Fibroblast of the conjunctiva (primary cell): ENCODE measurements at regions not wholly inside any gene's neighbourhood (a gene's known extent, or its start where the extent isn't known, plus 50 kb on each side); places are given as distances from the start of the nearest gene placed in this dataset.
"Not testable (repeated sequence)": the region's sequence is repeated elsewhere in the genome, so short reads cannot be mapped to it uniquely, and the experiment has no call there.

Source experiments
- DNase-seq: peaks from one replicate; pipeline ENCODE4 v3.0.0-alpha.2; 2010; ENCODE audit warnings: low read depth

DNA sequence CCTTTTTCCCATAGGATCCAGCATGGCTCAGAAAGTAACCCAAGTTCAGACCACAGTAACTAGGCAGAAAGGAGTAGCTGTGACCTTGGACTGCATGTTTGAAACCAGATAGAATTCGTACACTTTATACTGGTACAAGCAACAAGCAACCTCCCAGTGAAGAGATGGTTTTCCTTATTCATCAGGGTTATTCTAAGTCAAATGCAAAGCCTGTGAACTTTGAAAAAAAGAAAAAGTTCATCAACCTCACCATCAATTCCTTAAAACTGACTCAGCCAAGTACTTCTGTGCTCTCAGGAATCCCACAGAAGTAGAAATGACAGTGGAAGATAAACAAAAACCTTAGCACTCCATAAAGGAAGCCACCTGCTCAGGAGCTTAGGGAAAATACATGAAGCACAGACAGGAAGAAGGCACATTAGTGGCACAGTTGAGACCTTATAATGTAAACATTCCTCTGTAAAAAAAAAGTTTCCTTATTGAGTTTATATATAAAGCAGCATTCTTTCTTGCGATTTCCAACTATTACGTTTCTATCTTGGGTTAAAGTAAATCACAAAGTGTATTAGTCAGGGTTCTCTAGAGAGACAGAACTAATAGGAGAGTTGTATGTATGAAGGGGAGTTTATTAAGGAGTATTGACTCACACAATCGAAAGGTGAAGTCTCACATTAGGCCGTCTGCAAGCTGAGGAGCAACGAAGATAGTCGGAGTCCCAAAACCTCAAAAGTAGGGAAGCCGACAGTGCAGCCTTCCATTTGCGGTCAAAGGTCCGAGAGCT lies 398.4 kb downstream of the DAD1 start:
- no peak for DNase-seq

- DNase-seq = no peak
These were observed 399.1 kb downstream of the DAD1 start for GRCh38 chr14:22189881-22190280.

- DNase-seq = no peak
These were observed 400.7 kb downstream of the DAD1 start for GRCh38 chr14:22188318-22188717.

GRCh38 chr14:22185789-22186188 lies 403.2 kb downstream of the DAD1 start:
- no peak for DNase-seq

GRCh38 chr14:22185191-22185590 lies 403.8 kb downstream of the DAD1 start:
- no peak for DNase-seq

DNA sequence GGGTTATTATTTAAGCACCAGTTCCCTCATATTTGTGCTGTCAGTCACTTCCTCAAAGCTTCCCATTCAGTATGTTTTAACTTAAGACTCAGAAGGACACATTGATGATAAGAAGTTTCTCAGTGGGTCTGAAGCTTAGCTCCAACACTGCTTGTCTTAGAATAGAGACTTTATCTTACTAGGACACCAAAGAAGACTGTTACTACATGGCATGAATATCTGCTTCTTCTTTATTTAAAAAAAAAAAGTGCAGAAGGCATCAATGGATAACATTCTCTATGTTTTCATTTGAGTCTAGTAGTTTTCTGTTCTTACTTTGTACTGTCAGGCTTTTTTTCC lies 404.2 kb downstream of the DAD1 start:
- no peak for DNase-seq

- no peak for DNase-seq
These were observed 404.7 kb downstream of the DAD1 start for GRCh38 chr14:22184157-22184829.

DNA sequence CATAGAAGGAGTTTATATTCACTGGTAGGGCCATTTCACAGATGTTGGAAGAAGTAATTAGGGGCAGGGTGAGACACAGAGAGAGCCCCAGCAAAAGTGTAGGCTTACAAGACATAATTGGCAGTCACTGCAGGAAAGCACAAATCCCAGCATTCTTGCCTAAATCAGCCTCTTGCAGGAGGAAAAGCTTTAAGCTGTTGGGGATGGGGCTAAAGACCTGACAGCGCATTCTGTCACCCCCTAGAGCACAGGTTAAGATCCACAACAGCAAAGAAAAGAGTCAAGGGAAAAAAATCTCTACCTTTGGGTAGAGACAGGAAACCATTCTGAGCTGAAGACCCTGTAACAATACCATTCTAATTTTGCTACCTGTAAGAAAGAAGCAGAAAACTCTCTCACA lies 409.0 kb downstream of the DAD1 start:
- no peak for DNase-seq

GRCh38 chr14:22179190-22179589 lies 409.8 kb downstream of the DAD1 start:
- DNase-seq = no peak

GRCh38 chr14:22178333-22178839 lies 410.6 kb downstream of the DAD1 start:
- no peak for DNase-seq

- no peak for DNase-seq
These were observed 411.2 kb downstream of the DAD1 start for GRCh38 chr14:22177870-22178269.

DNA sequence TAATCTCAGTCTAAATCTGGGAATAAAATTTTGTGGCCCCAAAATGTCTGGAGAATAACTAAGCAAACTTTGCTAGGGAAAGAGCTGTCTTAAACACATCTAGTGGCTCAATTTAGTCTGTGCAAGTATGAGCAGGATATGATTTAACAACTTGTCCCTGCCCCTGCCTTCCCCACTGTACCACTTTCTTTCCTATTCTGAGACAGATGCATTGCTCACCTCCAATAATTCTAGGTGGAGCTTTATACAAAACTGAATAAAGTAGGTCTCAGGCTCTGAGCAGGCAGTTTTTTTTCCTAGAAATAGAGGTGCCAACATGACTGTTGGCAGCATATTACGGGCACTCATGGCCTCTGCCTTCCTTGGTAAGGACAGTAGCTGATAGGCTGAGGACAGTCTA lies 412.1 kb downstream of the DAD1 start:
- DNase-seq = no peak

DNA sequence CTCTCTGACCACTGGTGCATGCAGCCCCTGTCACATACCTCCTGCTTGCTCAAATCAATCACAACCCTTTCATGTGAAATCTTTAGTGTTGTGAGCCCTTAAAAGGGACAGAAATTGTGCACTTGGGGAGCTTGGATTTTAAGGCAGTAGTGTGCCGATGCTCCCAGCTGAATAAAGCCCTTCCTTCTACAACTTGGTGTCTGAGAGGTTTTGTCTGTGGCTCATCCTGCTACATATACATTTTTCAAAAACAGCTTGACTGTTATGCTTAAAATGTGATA lies 413.8 kb downstream of the DAD1 start:
- DNase-seq = not testable (repeated sequence)

DNA sequence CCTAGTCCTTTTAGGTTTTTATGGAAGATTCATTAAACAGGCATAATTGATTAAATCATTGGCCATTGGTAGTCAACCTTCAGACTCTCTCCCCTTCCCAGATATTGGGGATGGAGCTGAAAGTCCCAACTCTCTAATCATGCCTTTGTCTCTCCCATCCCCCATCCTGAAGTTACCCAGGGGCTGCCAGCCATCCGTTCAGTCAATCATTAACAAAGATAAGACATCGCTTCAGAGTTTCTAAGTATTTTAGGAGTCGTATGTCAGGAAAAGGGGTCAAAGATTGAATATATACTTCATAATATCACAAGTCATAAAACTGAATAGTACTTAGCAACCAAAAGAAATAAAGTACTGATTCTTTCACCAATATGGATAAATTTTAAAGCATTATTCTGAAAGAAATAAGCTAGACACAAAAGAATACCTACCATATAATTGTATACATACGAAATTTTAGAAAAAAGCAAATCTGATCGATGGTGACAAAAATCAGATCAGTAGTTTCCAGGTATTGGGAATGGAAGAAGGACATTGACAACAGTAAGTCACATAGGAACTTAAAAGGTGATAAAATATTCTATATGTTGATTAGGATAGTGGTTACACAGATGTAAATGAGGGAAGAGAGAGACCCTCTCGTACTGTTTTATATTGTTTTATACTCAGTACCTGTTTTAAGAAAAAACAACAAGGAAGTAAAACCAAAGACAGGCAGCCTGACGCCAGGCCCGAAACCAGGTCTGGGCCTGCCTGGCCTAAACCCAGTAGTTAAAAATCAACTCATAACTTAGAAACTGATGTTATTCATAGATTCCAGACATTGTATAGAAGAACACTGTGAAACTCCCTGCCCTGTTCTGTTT lies 414.4 kb downstream of the DAD1 start:
- no peak for DNase-seq

DNA sequence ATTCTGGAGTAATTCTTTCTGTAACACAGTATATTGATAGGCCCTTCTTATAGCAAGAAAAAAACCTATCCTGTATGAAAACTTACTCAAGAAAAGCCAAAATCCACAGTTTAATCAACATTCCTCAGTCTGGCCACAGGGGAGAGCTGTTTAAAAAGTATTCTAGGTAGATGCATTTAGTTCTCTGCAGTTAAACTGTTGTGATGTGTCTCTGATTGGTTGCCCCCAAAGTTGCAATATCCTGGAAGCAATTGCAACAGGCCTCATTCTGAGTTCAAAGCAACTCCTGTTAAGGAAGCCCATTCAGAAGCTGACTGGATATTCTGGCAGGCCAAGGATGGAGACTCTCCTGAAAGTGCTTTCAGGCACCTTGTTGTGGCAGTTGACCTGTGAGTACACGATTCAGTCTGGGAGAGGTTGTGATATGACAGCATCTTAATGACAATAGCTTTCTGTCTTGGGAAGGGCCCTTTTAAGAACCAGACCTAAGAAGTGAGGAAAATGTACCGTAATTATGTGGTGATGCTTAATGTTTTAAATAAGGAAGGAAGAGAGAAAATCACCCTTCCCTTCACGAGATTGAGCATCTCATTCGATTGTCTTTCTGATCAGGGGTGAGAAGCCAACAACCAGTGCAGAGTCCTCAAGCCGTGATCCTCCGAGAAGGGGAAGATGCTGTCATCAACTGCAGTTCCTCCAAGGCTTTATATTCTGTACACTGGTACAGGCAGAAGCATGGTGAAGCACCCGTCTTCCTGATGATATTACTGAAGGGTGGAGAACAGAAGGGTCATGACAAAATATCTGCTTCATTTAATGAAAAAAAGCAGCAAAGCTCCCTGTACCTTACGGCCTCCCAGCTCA lies 420.7 kb downstream of the DAD1 start:
- DNase-seq = no peak

- no peak for DNase-seq
These were observed 424.4 kb downstream of the DAD1 start for GRCh38 chr14:22164616-22165015.

- DNase-seq = no peak
These were observed 426.0 kb downstream of the DAD1 start for GRCh38 chr14:22163051-22163450.

GRCh38 chr14:22159957-22160356 lies 429.1 kb downstream of the DAD1 start:
- no peak for DNase-seq

DNA sequence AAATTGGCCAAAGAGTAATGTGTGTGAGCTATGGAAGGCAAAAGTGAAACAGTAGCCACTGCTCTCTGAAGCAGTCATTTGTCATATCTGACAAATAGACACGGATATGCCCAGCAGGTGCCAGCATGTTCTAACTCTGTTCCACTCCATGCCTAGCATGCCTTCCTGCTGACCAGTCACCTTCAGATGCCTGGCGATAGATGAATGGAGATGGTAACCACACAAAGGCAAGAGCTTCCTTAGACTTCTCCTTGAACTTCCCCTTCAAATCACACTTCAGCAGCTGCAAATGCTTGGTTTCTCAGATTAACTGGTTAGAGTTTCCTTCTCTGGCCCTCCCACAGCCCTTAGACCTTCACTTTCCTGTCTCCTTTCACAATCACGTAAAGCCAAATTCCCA lies 429.9 kb downstream of the DAD1 start:
- DNase-seq = no peak

DNA sequence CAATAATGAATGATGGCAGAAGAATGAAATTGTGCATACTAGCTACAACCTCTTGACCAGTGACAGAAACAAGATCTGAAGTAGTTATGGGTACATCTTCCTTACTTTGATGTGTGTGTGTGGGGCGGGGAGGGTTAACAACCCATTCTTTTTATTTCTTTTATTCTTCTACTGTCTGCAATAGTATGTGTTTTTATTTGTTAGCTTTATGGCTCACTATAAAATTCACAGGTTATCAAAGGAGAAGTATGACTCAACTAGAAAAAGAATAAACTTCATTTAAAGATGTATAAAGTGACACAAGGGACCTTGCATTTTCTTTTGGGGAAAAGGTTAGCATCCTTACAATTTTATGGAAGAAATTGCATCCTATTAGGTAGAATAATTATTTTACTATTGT lies 430.5 kb downstream of the DAD1 start:
- DNase-seq = no peak

- DNase-seq = no peak
These were observed 433.5 kb downstream of the DAD1 start for GRCh38 chr14:22155571-22155970.

- no peak for DNase-seq
These were observed 436.1 kb downstream of the DAD1 start for GRCh38 chr14:22152903-22153302.
